SKM-1 treated with dmso at 0.1 percent for 144 hours (cell line): ENCODE measurements at regions not wholly inside any gene's neighbourhood (a gene's known extent, or its start where the extent isn't known, plus 50 kb on each side); places are given as distances from the start of the nearest gene placed in this dataset.
"Not testable (repeated sequence)": the region's sequence is repeated elsewhere in the genome, so short reads cannot be mapped to it uniquely, and the experiment has no call there.

ENCODE experiments used
- DNase-seq: peaks from one replicate; lab custom pipeline; 2025; ENCODE audit not compliant: unreplicated experiment; lab: John Stamatoyannopoulos, UW

DNA sequence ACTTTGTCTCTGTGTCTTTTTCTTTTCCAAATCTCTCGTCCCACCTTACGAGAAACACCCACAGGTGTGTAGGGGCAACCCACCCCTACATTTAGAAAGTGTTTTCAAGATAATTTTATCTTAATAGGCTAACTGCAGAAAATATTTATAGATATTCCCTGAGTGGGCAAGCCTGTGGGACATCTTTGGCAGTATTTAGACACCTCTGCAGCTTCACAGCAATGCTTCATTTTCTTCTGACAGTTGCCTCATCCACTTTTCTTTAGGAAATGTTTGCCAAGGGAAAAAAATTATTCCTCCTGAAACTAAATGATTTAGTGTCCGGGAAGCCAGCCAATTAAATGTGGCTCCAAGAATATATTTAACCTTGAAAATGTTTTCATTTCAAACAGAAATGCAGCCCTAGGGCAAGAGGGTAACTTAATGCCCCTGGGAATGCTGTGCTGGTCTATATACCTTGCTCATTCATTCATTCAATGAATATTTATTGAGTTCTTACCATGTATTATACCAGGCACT is 290.4 kb downstream of the ABCC12 start:
- no peak for DNase-seq

DNA sequence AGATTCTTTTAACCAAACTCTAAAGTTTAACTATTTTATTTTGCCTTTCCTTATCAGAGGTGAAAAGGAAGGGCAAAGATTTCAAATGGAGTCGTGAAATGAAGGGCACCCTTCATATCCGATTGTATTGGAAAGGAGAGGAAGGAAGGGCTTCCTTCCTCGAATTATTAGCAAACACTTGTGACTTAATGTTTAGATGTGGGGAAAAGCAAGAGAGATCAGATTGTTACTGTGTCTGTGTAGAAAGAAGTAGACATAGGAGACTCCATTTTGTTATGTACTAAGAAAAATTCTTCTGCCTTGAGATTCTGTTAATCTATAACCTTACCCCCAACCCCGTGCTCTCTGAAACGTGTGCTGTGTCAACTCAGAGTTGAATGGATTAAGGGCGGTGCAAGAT is 291.5 kb downstream of the ABCC12 start:
- not testable (repeated sequence) for DNase-seq

GRCh38 chr16:47861999-47862398 is 293.8 kb downstream of the ABCC12 start:
- no peak for DNase-seq

DNA sequence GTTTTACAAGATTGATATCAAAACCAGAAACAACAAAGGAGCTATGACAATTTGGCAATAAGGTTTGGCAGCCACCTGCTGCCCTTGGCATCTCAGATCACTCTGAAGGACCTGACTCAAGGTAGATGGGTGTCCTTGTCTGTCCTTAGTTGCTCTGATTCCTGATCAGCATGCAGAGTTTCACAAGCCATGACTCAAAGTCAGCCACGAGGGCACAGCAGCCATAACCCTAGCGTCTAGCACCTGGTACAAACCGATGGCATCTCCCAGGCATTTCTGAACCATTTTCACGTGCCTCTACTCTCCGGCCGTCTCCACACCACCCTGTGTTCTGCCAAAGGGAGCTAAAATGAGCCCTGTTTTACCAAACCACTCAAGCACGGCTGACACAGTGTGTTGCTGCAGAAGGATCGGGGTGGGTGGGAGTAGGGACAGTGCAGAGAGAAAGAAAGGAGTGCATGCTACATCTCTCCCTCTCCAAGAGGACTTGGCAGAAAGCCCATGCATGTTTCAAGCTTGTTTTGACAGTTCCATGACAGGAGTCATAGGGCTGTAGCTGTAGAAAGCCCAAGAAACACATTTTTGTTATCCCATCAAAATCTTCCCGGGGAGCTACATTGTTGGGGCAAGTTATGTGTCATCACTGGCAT is 297.3 kb downstream of the ABCC12 start:
- no peak for DNase-seq

- no peak for DNase-seq
These were observed 300.4 kb downstream of the ABCC12 start for GRCh38 chr16:47855431-47855830.

- DNase-seq: no peak
These were observed 301.1 kb downstream of the ABCC12 start for GRCh38 chr16:47854737-47855136.

DNA sequence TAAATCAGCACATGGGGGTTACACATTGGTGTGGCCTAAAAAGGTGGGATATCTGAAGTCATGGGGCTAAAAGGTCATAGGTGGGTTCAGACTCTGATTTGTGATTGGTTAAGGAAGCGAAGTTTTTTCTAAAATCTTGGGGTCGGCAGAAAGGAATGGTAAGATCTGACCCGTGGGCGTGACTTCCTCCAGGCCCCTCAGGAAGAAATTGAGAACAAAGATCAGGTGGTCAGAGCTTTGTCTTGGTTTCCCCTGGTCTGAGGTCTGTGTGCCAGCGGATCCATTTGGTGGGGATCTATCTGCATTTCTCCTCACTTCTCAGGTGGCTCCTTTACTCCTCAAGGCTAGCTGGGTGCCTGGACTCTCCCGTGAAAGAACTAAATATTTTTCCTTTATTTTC is 302.8 kb downstream of the ABCC12 start:
- no peak for DNase-seq

- DNase-seq: no peak
These were observed 304.6 kb downstream of the ABCC12 start for GRCh38 chr16:47851146-47851545.

DNA sequence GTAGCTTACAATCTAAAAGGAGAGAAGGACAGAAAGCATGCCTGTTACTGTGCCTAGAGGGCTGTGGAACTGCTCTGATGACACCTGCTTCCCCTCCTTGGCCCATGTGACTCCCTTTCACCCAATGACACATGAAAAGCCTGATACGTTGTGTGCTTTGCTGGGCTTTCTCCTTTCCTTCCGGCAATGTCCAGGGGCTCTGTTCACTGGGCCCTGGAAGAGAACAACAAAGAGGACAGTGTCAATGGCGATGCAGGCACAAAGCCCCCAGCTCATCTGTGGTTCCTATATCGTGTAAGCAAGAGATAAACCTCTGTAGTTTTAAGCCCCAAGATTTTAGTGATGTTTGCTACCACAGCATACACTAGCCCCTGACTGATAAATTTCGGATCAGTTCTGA is 306.1 kb downstream of the ABCC12 start:
- DNase-seq: no peak

- no peak for DNase-seq
These were observed 307.2 kb downstream of the ABCC12 start for GRCh38 chr16:47848421-47849109.

DNA sequence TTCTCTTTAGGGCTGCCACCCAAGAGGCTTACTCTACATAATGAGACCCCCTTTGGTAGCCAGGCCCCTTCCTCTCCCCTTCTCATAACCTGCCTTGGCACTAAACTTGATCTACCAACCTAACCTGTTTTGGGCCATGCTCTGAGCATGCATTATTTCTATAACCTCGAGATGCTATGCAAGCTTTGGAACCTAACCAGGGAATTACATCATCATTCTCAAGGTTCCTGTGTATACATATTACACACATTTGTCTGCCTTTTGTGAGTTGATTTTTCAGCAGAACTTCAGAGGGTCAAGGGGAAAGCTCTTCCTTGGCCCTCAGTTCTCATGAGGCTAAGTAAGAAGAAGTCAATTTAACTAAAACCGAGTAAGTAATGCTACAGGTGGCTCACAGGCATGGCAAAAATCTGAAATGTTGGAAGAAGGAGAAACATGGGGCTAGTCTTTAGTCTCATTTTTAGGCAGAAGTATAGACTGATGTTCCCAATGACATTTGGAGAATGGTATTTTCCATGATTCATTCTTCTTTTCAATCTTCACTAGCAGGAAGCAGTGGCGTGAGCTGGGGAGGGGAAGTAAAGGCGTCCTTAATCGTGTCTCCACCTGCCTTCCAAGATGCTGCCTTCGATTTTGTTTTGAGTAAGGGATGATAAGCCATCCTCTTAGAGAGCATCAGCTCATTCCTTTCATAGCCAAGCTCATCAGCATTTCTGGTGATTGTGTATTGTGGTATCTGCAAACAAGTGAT is 308.4 kb downstream of the ABCC12 start:
- DNase-seq: no peak

DNA sequence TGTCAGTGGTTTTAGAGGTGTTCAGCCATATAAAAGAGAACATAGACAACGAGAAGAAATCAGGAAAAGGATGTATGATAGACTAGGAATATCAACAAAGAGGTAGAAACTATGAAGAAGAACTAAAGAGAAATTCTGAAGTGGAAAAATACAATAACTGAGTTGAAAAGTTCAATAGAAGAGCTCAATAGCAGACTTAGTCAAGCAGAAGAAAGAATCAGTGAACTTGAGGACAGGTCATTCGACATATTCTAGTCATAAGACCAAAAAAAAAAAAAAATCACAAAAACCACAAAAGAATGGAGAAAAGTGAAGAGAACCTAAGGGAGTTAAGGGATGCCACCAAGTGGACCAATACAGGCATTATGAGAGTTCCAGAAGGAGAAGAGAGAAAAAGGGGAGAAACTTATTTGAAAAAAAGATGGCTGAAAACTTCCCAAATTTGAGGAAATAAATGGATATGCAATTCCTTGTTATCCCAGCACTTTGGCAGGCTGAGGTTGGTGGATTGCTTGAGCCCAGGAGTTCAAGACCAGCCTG is 321.2 kb downstream of the ABCC12 start:
- no peak for DNase-seq

- DNase-seq: no peak
These were observed 322.0 kb downstream of the ABCC12 start for GRCh38 chr16:47833771-47834170.

- no peak for DNase-seq
These were observed 325.8 kb downstream of the ABCC12 start for GRCh38 chr16:47829850-47830600.

- DNase-seq: no peak
These were observed 329.7 kb downstream of the ABCC12 start for GRCh38 chr16:47826070-47826469.

DNA sequence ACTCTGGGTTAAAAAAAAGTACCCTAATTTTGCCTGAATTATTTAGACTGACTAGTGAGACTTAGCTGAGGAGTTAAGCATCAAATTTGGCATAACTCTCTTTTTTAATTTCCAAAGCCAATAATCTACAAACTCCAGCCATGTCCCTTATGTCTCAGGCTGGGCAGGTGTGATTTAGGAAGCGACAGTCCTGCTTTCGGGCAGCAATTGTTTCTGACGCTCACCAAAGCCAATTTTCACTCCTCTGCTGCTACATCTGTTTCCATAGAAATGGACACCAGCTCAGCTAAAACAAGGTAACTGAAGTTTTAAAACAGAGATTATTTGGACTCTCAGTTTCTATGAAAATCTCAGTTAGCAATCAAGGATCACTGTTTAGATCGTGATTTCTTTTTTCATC is 338.7 kb downstream of the ABCC12 start:
- DNase-seq: no peak

GRCh38 chr16:47816511-47816910 is 339.3 kb downstream of the ABCC12 start:
- DNase-seq: no peak

- no peak for DNase-seq
These were observed 340.1 kb downstream of the ABCC12 start for GRCh38 chr16:47815655-47816054.

DNA sequence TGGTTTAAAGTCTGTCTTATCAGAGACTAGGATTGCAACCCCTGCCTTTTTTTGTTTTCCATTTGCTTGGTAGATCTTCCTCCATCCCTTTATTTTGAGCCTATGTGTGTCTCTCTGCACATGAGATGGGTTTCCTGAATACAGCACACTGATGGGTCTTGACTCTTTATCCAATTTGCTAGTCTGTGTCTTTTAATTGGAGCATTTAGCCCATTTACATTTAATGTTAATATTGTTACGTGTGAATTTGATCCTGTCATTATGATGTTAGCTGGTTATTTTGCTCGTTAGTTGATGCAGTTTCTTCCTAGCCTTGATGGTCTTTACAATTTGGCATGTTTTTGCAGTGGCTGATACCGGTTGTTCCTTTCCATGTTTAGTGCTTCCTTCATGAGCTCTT is 344.0 kb downstream of the ABCC12 start:
- DNase-seq: not testable (repeated sequence)

GRCh38 chr16:47806309-47806847 is 345.2 kb downstream of the PHKB start:
- DNase-seq: no peak

DNA sequence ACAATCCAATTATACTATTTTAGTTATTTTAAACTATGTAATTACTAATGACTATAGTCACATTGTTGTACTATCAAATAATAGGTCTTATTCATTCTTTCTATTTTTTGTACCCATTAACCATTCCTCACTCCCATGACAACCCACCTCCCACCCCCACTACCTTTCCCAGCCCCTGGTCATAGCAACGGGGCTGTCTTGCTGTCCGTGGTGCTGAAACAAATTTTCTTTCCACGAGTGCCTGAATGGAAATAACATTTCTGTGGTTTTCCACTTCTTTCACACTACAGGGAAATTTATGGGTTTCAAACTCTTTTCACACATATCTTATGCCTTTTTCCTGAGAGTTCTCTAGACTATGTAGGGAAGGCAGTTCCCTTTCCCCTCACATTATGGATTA is 326.6 kb downstream of the PHKB start:
- no peak for DNase-seq
